Keratinocyte (primary cell): ENCODE measurements at regions not wholly inside any gene's neighbourhood (a gene's known extent, or its start where the extent isn't known, plus 50 kb on each side); places are given as distances from the start of the nearest gene placed in this dataset.

Experiments used
- DNase-seq: peaks from one replicate; pipeline ENCODE4 v3.0.0-alpha.2; 2011; ENCODE audit warnings: low read depth, missing footprints, low spot score
- FAIRE-seq: peaks from 2 replicates; lab custom pipeline; 2011; peaks lifted over from hg19 to GRCh38; lab: Jason Lieb, UNC
- H2AFZ ChIP-seq: 2 replicates; pipeline ENCODE4 v1.6.0; 2012; ENCODE audit warnings: low read length, control low read depth, inconsistent platforms; ENCODE audit not compliant: control insufficient read depth
- H3K27ac ChIP-seq: 2 replicates; pipeline ENCODE4 v1.5.1; 2011; ENCODE audit warnings: low read length; ENCODE audit not compliant: control insufficient read depth, insufficient read depth
- H3K27me3 ChIP-seq: 3 replicates; pipeline ENCODE4 v1.6.0; 2011; ENCODE audit warnings: low read length; ENCODE audit not compliant: control insufficient read depth, insufficient read depth; ENCODE audit errors: extremely low read depth
- H3K36me3 ChIP-seq, 2 experiments: 2 replicates in 1 of 2; 3 replicates in 1 of 2; pipeline ENCODE4 v1.5.1; 2011; ENCODE audit warnings: low read length in 2 of 2, mild to moderate bottlenecking in 1 of 2; ENCODE audit not compliant: control insufficient read depth in 2 of 2, insufficient read depth in 2 of 2; ENCODE audit errors: extremely low read depth in 1 of 2
- H3K4me1 ChIP-seq: 3 replicates; pipeline ENCODE4 v1.5.1; 2011; ENCODE audit warnings: low read length; ENCODE audit not compliant: control insufficient read depth, insufficient read depth; ENCODE audit errors: extremely low read depth
- H3K4me2 ChIP-seq: 3 replicates; pipeline ENCODE4 v1.6.0; 2011; ENCODE audit warnings: low read depth, low read length; ENCODE audit not compliant: control insufficient read depth, insufficient read depth; ENCODE audit errors: extremely low read depth
- H3K4me3 ChIP-seq, 3 experiments: fragments of 200-600 bp in 1 of 3; sonication (generic) in 1 of 3; 2 replicates in 2 of 3; 3 replicates in 1 of 3; pipeline ENCODE4 v1.5.1; 2011 to 2016; ENCODE audit warnings: low read length in 3 of 3, mild to moderate bottlenecking in 3 of 3, control low read depth in 2 of 3, inconsistent platforms in 1 of 3, low read depth in 1 of 3, mixed read lengths in 1 of 3, mixed run types in 1 of 3, moderate library complexity in 1 of 3; ENCODE audit not compliant: control insufficient read depth in 2 of 3, insufficient read depth in 2 of 3; ENCODE audit errors: extremely low read depth in 1 of 3
- H3K79me2 ChIP-seq: 2 replicates; pipeline ENCODE4 v1.6.0; 2012; ENCODE audit warnings: low read length; ENCODE audit not compliant: control insufficient read depth, insufficient read depth
- H3K9ac ChIP-seq: 3 replicates; pipeline ENCODE4 v1.6.0; 2011; ENCODE audit warnings: low read length; ENCODE audit not compliant: control insufficient read depth, insufficient read depth; ENCODE audit errors: extremely low read depth
- H3K9me1 ChIP-seq: 3 replicates; pipeline ENCODE4 v1.6.0; 2011; ENCODE audit warnings: low read length; ENCODE audit not compliant: control insufficient read depth, insufficient read depth; ENCODE audit errors: extremely low read depth
- H3K9me3 ChIP-seq: 2 replicates; pipeline ENCODE4 v1.5.1; 2012; ENCODE audit warnings: low read depth, low read length; ENCODE audit not compliant: control insufficient read depth
- H4K20me1 ChIP-seq: 3 replicates; pipeline ENCODE4 v1.6.0; 2011; ENCODE audit warnings: low read length; ENCODE audit not compliant: control insufficient read depth, insufficient read depth; ENCODE audit errors: extremely low read depth
- CTCF ChIP-seq, 3 experiments: IDR thresholded peaks in 1 of 3; conservative IDR thresholded peaks in 1 of 3; optimal IDR thresholded peaks in 1 of 3; 2 replicates in 2 of 3; 3 replicates in 1 of 3; pipeline versions ENCODE3 to v1.5.1; 2011; ENCODE audit warnings: low read length in 3 of 3, mild to moderate bottlenecking in 3 of 3, moderate library complexity in 2 of 3, control low read depth in 1 of 3, inconsistent platforms in 1 of 3; ENCODE audit not compliant: insufficient read depth in 2 of 3; ENCODE audit errors: extremely low read depth in 1 of 3
- EZH2 ChIP-seq: IDR thresholded peaks from one replicate; pipeline ENCODE4 v1.6.1; 2012; ENCODE audit warnings: inconsistent platforms, mild to moderate bottlenecking, low read length, moderate library complexity
- dilution Hi-C: fragments of 300-500 bp; cut with MboI; formaldehyde crosslinking; loops from one replicate; pipeline ENCODE4 v1.7.0; 2020; ENCODE audit warnings: low sequenced_read_pairs; ENCODE audit not compliant: extremely low pct_ligation_motif_present

DNA sequence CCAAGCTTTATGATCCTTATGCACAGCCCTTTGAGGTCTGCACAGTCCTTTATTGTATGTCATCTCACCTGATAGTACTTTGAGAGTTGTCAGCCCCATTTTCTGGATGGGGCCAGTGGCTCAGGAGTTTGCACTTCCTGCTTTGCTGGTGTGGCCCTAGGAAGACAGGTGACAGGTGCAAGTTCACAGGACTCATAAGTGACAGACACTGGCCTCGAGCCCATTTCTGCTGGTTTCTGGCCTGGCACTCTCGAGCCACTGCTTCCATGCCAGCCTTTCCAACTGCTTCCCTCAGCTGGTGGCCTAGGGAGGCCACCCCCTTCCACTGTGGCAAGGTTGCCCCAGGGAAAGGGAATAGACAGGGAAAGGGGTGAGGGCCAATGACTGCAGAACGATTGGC lies 84.4 kb upstream of the CCL1 start:
- no peak overlapping the region for H3K9ac ChIP-seq
- no peaks in the 10 kb centered on the region for H3K4me1 ChIP-seq
- H3K9me3 ChIP-seq = no peaks in the 10 kb centered on the region
- H3K9me1 ChIP-seq = no peaks in the 10 kb centered on the region
- no peak overlapping the region for H2AFZ ChIP-seq
- dilution Hi-C loops = loop anchor here (25.0 kb wide), 1 partner anchor 190 kb away; no protein-coding TSS in a partner anchor
- TF ChIP-seq CTCF (optimal IDR thresholded peaks at IDR 0.05 in 1 of 3, IDR thresholded peaks at IDR 0.05 in 1 of 3, conservative IDR thresholded peaks at IDR 0.05 in 1 of 3; ENCODE audit: extremely low read depth in 1 of 3, insufficient read depth in 2 of 3, low read length in 3 of 3) (no peak), EZH2 (no peak)
- H3K79me2 ChIP-seq = no peaks in the 10 kb centered on the region
- no peak for FAIRE-seq
- DNase-seq = no peak
- H3K36me3 ChIP-seq = no peaks in the 10 kb centered on the region
- H3K27me3 ChIP-seq = no peaks in the 10 kb centered on the region
- no peak overlapping the region for H3K4me2 ChIP-seq
- no peaks in the 10 kb centered on the region for H4K20me1 ChIP-seq
- H3K27ac ChIP-seq = no peak overlapping the region
- H3K4me3 ChIP-seq = no peak overlapping the region

DNA sequence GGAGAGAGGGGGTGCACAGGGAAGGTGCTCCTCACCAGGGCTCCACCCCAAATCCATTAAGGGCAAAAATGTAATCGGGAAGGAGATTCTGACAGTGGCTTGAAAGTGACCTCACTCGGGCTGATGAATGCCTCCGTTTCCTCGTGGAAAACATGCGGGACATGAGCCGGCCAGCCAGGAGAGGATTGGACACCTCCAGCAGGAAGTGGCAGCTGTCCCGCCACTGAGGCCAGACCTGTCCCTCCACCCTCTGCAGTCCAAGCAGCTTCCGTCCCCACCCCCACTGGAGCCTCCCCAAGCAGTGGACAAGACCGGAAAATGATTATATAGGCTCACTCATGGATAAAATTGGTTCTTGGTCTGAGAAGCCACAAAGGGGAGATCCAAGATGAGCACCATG lies 82.1 kb upstream of the CCL1 start:
- Histone ChIP-seq H2AFZ (no peak overlapping the region), H3K36me3 (no peaks in the 10 kb centered on the region), H3K4me1 (no peaks in the 10 kb centered on the region), H4K20me1 (no peaks in the 10 kb centered on the region), H3K9ac (no peak overlapping the region), H3K79me2 (no peaks in the 10 kb centered on the region), H3K4me2 (no peak overlapping the region), H3K27ac (no peak overlapping the region), H3K4me3 (no peak overlapping the region), H3K9me3 (no peaks in the 10 kb centered on the region), H3K9me1 (no peaks in the 10 kb centered on the region), H3K27me3 (no peaks in the 10 kb centered on the region)
- DNase-seq = no peak
- dilution Hi-C loops = loop anchor here (25.0 kb wide), 1 partner anchor 192 kb away; no protein-coding TSS in a partner anchor
- FAIRE-seq = no peak
- TF ChIP-seq CTCF (optimal IDR thresholded peaks at IDR 0.05 in 1 of 3, IDR thresholded peaks at IDR 0.05 in 1 of 3, conservative IDR thresholded peaks at IDR 0.05 in 1 of 3; ENCODE audit: extremely low read depth in 1 of 3, insufficient read depth in 2 of 3, low read length in 3 of 3) (no peak), EZH2 (no peak)
